NK-92 treated with Interleukin-12 subunit alpha and Interleukin-12 subunit beta, amount 100 ng/mL, for 24 hours (cell line): ENCODE measurements at regions not wholly inside any gene's neighbourhood (a gene's known extent, or its start where the extent isn't known, plus 50 kb on each side); places are given as distances from the start of the nearest gene placed in this dataset.
"Not testable (repeated sequence)": the region's sequence is repeated elsewhere in the genome, so short reads cannot be mapped to it uniquely, and the experiment has no call there.

Experiments used
- DNase-seq: peaks from one replicate; lab custom pipeline; 2025; lab: John Stamatoyannopoulos, UW

DNA sequence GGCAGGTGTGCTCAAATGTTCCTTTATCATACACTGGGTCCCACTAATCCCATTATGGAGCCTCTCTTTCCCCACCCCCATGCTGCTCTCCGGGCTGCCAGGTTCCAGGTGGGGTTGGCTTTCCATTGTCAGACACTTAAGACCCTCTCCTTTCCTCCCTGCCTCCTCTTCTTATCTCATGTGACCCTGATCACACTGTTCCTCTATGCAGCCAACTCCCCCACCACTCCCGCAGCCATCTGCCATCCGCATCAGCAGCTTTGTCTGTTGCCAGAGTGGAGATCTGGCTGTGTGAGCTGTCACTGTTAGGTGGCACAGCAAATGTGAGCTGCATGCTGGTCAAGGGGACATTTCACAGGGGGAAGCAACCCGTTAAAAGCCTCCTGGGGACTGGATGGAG lies 391.4 kb downstream of the TNS3 start:
- no peak for DNase-seq

DNA sequence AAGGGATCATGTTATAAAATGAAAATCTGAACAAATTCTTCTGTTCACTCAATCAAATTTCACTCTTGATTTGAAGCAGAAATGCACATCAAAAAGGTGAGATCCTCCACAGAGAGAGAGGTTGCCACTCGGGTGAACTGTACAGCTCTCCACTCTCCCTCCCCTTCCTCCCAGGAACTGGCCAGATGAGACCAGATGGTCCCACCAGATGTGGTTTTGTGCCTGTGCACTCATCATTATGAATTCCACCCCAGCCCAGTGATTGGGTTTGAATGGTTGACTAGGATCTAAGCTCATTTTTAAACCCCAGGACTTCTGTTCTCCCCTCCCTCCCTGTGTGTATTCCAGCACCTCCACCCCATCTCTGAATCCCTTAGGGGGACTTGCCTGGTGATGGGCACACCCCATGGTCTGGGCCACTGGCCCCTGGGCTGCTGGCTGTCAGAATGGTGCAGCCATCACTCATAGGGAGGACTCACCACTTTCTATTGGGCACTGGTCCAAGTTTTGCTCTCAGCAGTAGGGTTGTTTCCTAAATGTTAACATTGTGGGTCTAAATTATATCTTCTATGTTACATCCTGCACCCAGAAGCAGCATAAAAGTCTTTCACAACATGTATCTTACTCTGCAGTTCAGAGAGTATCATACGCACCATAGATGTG lies 393.1 kb downstream of the TNS3 start:
- DNase-seq = no peak

DNA sequence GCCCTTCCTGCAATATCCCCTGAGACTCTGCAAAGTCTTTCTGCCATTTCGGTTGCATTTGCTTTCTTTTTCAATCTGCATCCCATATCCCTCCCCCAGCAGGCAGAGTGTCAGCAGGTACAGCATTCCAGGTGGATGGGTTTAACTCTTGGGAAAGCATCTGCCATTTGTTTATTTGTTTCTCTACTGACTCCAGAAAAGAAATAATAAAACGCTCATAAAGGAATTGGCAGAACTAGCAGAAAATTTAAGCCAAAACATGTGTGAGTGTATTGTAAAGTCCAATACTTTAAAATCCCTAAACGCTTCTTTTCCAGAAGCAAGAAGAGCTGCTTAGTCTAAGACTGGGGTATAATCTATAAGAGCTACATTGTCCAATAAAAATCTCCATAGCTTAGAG lies 393.8 kb downstream of the TNS3 start:
- DNase-seq = no peak

DNA sequence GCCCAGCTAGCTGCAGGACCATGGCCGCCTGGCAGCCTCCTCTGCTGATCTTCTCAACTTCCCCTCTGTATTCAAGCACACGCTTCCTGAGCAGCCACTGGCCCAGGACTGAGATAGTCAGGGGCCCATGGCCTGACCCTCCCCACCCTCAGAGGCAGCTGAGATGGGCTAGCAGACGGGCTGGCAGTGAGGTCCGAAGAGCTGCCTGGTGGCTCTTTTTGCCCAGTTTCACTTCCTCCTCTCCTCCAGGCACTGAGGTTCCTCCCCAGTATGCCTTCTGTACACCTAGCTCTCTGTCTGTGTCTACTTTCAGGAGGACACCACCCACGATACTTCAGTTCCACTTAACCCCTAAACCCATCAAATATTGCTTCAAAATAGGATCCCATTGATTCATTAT lies 395.6 kb downstream of the TNS3 start:
- DNase-seq = no peak

DNA sequence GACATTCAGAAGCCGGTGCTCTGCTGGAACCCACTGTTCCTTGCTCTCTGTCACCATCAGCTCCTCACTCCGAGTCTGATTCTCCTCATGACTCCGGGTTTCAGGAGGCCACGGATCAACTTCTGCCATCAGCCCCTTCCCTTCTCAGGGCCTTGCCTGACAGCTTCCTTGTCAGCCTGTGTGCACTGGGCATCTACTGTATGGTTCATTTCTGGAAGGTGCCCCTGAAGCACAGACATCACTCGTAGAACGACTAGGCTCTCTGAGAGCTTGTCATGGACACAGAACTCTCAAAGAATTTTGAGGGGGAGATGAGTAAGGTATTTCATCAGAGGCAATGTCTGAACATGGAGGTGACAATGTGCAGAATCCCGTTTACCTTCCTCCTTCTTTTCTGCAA lies 396.1 kb downstream of the TNS3 start:
- DNase-seq = no peak

DNA sequence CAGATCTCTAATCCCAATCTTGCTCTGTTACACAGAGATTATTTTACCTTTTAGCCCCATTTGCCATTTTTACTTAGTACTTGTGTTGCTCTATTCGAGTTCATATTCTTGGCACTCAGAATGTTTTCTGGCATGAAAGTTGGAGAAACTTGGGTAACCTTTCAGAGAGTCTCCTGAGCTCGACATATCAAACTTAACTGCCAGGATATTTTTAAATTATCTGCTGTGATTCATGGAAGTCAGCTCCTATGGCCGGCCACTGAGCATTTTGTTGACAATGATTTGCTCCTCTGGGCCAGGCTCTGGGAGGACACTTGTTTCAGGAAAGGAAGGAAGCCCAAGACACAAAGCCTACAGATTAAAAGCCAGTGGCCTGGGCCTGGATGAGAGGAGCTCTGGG lies 396.7 kb downstream of the TNS3 start:
- no peak for DNase-seq

DNA sequence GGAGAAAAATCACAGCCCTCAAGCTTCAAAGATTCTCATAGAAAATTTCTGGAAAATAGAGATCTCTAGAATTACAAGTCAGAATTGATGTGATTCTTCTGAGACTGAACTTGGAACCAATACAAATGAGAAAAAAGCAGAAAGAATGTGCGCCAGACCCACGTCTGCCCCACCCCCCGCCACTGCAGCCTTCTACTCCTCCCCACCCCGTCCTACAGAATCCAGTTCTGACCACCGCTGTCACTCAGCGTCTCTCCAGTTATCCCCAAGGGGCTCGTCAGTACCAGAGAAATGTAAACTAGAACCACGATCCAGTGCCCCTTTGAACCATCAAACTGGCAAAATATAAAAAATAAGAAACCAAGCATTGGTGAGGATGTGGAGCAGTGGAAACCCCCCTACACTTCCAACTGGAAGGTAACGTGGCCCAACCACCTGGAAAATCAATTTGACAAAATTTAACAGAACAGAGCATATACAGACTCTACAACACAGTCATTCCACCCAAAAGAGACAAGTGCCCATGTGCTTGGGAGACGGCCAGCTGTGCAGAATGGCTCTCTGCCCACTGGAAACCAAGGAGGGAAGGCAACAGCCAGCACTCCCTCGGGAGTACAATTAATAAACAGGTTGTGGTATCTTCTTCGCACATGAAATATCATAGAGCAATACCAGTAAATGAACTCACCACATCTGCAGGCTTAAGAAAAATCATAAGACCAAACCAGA lies 397.9 kb downstream of the TNS3 start:
- no peak for DNase-seq

DNA sequence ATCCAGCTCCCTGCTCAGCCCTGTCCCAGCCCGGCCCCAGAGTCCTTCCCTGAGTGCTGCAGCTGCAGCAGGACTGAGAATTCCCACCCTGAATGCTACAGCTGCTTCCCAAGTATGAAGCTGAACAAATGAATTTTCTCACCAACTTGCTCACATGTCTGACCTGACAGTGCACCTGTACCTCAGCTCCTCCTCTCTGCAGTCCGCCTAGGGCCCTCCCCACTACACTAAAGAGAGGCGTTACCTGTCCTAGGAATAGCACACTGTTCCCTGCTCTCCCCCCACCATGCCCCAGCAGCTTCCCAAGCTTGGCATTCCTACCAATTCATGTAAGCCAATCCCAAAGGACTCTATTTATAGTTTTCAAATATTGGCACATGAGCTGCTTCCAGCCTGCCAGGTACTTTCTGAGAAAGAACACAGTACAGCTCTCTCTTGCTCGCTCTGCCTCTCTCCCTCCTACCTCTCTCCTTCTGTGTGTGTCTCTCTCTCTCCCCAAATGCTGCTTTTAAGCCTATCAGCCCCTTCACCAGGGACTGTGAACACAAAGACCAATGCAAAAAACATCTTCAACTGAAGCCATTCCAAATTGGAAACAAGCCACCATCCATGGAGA lies 400.1 kb downstream of the TNS3 start:
- DNase-seq = no peak

DNA sequence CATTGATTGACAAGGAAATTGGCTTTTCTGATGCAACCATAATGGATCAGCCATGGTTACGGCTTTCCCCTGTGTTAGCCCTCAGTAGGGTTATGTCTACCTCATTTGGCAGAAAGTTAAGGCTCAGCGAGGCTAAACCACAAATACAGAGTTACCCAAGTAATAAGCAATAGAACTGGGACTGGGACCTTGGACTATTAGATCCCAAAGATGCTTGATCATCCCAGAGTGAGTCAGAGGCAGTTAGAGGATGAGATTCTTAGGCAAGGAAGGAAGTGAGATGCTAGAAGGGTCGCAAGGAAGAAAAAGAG lies 401.4 kb downstream of the TNS3 start:
- DNase-seq = no peak

DNA sequence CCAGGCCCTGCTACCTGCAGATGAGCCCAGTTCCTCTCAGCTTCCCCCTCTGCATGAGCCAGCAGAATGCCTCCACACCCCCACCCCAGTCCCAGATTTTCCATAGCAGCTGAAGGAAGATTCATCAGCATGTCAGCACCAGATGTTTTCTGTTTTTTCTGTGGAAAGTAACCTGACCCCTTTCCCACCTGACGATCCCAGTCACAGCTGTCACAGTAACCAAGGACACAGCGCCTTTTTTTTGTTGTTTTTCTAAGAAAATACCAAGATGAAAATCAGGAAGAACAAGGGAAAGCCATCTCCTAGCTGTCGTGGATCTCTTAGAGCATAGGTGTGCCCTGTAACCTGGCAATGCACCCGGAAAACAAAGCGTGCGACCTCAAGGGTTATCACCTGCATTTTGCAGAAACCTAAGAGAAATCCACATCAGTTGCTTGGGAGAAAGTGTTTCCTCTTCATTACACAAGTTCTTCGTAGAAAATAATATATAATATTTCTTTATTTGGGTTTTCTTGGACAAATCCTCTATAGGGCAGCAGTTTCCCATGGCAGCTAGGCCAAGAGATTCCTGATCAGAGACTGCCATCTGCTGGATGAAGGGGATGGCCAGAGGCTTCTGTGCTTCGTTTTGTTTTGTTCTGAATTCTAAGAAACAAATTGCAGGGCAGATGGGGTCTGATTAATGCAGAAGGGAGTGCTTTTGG lies 401.9 kb downstream of the TNS3 start:
- no peak for DNase-seq

DNA sequence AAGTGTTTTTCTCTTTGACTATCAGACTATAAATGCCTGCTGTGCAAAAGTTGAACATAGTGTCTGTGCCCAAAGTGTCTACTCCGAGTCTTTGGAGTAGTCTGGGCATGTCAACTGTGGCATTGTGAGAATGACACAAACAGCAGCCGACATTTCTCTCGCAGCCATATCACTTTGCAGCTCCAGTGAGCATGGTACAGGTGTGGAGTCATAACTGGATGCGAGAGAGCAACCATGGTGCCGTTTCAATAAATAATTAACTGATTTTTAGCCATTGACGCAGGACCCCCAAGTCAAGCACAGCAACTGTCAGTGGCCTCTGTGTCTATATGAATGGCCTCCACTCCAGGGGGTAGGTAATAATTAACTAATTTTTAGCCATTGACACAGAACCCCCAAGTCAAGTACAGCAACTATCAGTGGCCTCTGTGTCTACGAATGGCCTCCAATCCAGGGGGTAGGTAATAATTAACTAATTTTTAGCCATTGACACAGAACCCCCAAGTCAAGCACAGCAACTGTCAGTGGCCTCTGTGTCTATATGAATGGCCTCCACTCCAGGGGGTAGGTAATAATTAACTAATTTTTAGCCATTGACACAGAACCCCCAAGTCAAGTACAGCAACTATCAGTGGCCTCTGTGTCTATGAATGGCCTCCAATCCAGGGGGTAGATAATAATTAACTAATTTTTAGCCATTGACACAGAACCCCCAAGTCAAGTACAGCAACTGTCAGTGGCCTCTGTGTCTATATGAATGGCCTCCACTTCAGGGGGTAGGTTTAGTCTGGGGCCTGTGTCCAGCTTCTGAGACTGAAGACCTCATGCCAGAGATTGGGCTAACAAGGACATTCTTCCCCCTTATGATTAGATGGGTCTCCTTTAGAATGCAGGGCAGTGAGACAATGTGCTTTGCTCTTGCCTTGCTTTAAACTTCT lies 409.0 kb downstream of the TNS3 start:
- not testable (repeated sequence) for DNase-seq

DNA sequence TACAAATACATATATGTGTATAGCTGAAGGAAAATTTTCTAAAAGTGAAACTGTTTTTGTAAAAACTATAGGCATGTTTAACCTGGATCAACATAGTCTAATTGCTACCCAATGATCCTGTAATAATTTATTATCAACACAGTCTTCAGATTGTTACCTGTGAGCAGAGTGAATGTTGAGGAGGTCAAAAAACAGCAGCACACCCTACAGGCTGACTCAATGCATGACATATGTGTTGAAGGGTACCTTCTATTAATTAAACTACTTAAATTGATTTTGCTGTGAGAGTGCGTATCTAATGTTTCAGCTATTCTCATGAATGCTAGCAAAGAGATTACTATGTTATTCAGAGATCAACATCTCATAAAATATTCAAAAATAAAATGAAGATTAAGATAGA lies 411.4 kb downstream of the TNS3 start:
- DNase-seq = no peak

DNA sequence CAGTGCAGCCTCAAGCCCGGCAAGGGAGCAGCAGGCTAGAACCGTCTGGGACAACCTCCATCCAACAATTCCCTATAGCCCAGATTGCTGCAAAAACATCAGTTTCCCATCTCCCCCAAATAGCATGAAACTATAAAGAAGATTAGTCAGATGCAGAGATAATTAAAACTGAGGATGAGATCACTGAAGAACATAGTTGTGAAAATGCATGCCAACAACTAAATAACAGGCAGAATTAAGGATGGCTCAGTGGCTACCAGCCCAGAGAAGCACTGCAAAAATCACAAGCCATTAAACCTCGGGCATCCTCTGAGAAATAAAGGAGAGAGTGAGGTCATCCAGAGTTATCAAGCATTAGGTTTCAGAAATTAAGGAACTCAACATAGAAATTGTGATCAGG lies 427.1 kb downstream of the TNS3 start:
- DNase-seq = no peak

DNA sequence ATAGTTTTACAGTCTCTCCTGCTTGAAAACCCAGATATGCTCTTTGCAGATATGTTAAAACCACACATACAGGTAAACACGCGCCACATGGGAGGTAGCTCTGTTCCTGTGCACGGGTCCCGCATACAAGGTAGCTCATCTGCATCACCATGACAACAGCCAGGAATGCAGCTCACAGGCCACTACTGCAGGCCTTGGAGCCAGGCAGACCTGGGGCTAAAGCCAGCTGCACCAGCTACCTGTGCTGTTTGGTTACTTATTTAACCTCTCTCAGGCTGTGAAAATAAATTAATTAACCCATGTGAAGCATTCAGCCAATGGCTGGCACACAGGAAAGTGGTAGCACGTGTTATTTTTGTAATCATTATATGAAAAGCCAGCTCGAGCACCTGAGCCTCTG lies 428.3 kb downstream of the TNS3 start:
- no peak for DNase-seq

DNA sequence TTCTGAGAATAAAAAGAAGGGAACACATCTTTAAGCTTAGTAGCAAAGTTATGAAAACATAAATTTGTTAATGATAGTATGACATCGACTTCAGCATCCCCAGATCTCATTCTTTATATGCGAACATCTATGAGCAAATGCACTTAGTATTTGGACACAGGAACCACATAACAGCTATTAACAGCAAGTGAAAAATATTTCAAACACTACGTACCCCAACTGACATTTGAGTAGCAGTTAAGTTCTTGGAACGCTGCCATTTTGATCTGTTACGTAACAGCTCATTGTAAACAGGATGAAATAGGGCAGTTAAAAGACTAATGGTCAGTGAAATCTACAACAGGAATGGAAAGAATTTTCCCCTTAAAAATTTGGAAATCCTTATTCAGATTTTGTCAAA lies 428.9 kb downstream of the TNS3 start:
- DNase-seq = no peak

DNA sequence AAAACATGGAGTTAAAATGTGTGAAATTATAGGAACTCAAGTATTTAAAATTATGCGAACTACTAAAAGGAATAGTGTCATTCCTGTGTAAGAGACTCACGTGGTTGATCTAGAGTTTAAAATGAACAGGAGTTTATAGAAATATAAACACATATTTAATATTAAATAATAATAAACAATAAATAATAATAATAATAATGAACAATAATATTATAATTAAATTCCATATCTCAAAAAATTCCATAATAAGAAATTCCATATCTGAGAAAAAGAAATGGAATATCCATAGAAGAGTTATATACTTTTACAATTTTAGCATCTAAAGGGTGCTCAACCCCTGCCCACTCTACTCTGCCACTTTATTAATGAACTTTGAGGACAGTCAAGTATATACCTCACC lies 429.6 kb downstream of the TNS3 start:
- DNase-seq = no peak

DNA sequence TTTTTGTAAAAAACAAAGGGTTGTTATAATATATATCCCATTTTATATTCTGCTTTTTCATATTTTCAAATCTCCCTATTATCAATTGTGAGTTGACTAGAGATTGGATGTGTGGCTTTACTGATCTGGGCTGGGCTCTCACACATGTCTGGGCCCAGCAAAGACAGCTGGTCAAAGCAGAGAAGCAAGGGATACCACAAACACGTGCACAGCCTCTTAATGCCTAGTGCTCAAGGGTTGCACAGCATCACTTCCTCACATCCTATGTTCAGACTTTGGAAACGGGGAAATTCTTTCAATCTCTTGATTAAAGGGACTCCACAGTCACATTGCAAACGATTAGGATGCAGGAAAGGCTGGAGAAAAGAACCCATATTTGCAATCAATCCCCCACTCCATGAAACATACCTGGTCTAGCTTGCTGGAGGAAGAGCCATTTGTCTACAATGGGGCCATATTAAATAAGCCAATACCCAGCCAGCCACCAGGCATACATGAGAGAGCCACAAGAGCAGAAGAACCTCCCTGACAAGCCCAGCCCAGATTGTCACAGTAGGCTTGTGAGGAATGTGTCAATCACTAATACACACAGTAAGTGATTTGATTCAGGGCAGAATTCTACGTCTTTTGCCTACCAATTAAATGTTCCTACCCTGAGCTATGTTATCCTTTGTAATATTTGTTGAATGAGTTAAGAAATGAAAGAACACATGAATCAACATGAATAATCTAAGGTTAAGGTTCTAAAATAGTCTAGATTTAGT lies 431.2 kb downstream of the TNS3 start:
- no peak for DNase-seq

DNA sequence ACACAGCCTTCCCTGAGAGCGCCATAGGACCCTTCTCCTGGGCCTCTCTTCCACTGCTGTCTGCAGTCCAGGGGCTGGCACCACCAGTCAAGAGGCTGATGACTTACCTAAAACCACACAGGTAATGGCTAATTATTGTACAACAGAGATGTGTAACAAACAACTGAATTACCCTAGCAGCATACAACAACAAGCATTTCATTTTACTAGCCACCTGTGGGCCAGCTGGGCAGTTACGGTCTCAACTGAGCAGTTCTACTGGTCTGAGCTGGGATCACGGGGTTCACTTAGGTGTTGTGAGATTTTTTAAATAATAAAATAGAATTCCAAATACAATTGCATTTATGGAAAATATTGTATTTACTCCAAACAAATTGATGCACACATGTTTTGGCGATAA lies 431.9 kb downstream of the TNS3 start:
- DNase-seq = no peak

DNA sequence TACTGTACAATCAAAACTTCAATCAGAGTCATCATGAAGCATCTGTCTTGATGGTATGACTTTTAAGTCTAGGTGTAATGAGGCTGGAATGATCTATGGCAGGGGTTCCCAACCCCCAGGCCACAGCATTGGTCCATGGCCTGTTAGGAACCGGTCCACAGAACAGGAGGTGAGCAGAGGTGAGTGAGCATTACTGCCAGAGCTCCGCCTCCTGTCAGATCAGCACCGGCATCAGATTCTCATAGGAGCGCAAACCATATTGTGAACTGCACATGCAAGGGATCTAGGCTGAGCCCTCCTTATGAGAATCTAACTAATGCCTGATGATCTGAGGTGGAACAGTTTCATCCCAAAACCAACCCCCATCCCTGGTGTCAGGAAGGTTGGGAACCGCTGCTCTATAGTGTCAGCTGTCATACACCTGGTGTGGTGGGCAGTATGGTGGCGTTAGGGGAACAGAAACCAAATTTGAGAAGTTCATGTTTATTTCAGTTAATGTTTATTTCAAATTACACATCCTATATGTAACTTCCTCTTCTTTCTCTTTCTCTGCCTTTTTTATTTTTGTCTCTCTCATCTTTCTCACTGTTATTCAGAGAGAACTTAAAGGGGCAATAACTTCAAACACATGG lies 432.6 kb downstream of the TNS3 start:
- no peak for DNase-seq

DNA sequence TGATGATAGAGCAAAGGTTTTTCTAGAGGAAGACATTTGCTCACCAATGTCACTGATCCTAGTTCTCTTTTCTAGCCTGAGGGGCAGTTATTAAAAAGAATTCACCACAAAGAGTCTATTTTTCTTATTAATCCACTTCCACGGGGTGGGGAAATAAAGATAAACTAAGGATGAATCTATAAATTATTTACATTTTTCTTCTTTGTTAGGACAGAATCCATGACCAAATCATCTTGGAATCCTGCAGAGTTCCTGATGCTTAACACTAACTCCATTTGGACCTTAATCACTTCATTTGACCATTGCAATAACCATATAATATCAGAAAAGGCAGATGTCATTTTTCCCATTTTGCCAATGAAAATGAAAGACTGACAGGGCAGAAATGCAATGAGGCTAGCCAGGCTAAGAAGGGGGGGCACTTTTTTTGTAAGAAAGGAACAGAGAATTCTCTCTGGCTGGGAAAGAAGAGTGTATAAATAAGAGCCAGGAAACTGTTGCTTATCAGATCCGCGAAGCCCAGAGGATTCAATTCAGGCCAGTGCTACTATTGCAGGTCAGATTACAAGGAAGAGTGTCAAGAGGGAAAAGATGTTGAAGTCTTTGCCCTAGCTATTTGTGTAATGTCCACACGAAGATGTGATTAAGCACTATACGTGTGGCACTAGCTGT lies 433.2 kb downstream of the TNS3 start:
- no peak for DNase-seq
